NB4 (cell line): ENCODE measurements at regions not wholly inside any gene's neighbourhood (a gene's known extent, or its start where the extent isn't known, plus 50 kb on each side); places are given as distances from the start of the nearest gene placed in this dataset.
"Not testable (repeated sequence)": the region's sequence is repeated elsewhere in the genome, so short reads cannot be mapped to it uniquely, and the experiment has no call there.

ENCODE experiments used
- DNase-seq: peaks from one replicate; pipeline ENCODE4 v3.0.0; 2010; ENCODE audit warnings: low read depth
- H3K4me3 ChIP-seq: one replicate; pipeline ENCODE4 v1.5.1; 2011; ENCODE audit warnings: mild to moderate bottlenecking, low read depth, low read length, moderate library complexity
- CTCF ChIP-seq: IDR thresholded peaks from one replicate; pipeline ENCODE4 v1.5.1; 2012; ENCODE audit warnings: low read depth, low read length
- MAX ChIP-seq: IDR thresholded peaks from 2 replicates; pipeline ENCODE4 v1.6.1; 2011; ENCODE audit warnings: low read depth, low read length
- MYC ChIP-seq: IDR thresholded peaks from 2 replicates; pipeline ENCODE4 v1.6.1; 2011; ENCODE audit warnings: low read depth, low read length
- POLR2A ChIP-seq: IDR thresholded peaks from 2 replicates; pipeline ENCODE4 v1.6.1; 2011; ENCODE audit warnings: mild to moderate bottlenecking; ENCODE audit not compliant: insufficient read length; ENCODE audit errors: extremely low read depth

- H3K4me3 ChIP-seq = no peak overlapping the region
- TF ChIP-seq MAX (no peak), MYC (no peak), CTCF (no peak), POLR2A (no peak)
- no peak for DNase-seq
Observed at GRCh38 chr7:110446658-110447057, 644.3 kb upstream of the LRRN3 start.

GRCh38 chr7:110448918-110449317, 642.0 kb upstream of the LRRN3 start:
- no peak overlapping the region for H3K4me3 ChIP-seq
- TF ChIP-seq MAX = no peak
- TF ChIP-seq MYC = no peak
- TF ChIP-seq POLR2A = no peak
- no peak for TF ChIP-seq CTCF
- no peak for DNase-seq

GRCh38 chr7:110454713-110455112, 636.2 kb upstream of the LRRN3 start:
- no peak for DNase-seq
- H3K4me3 ChIP-seq = no peak overlapping the region
- TF ChIP-seq CTCF = no peak
- TF ChIP-seq MAX = no peak
- TF ChIP-seq POLR2A = no peak
- TF ChIP-seq MYC = no peak

GRCh38 chr7:110461621-110462020, 629.3 kb upstream of the LRRN3 start:
- TF ChIP-seq POLR2A = no peak
- TF ChIP-seq MAX = no peak
- TF ChIP-seq CTCF = no peak
- TF ChIP-seq MYC = no peak
- no peak for DNase-seq
- no peak overlapping the region for H3K4me3 ChIP-seq

- H3K4me3 ChIP-seq = no peak overlapping the region
- DNase-seq = no peak
- no peak for TF ChIP-seq POLR2A
- TF ChIP-seq MAX = no peak
- no peak for TF ChIP-seq MYC
- TF ChIP-seq CTCF = no peak
Observed at GRCh38 chr7:110470420-110470819, 620.5 kb upstream of the LRRN3 start.

- DNase-seq, H3K4me3 ChIP-seq: not testable (repeated sequence)
Observed at GRCh38 chr7:110472419-110472818, 618.5 kb upstream of the LRRN3 start.
